Adrenal gland (tissue), 9 donors: ENCODE measurements at regions not wholly inside any gene's neighbourhood (a gene's known extent, or its start where the extent isn't known, plus 50 kb on each side); places are given as distances from the start of the nearest gene placed in this dataset.

ENCODE experiments used
- DNase-seq, 7 donors: peaks; one replicate each; pipeline ENCODE4 v3.0.0-alpha.2; 2019 to 2020
- H3K27ac ChIP-seq, 5 donors: fragments of 200-600 bp; sonication (generic) in 4 of 5; 1 replicate in 3 of 5; 2 replicates in 2 of 5; pipeline versions ENCODE4 v1.5.1 to v1.8.0; 2016 to 2020; ENCODE audit warnings: mild to moderate bottlenecking in 1 of 5
- H3K27me3 ChIP-seq: fragments of 200-600 bp; 2 replicates; pipeline ENCODE4 v1.8.0; 2021
- H3K36me3 ChIP-seq, 2 donors: fragments of 200-600 bp; replicated peaks in 1 of 2; 1 replicate in 1 of 2; 2 replicates in 1 of 2; pipeline versions ENCODE4 v1.5.1 to v1.8.0; 2018 to 2022
- H3K4me1 ChIP-seq, 2 donors: fragments of 200-600 bp; replicated peaks in 1 of 2; 1 replicate in 1 of 2; 2 replicates in 1 of 2; pipeline versions ENCODE4 v1.5.1 to v1.8.0; 2018 to 2021
- H3K4me3 ChIP-seq, 4 donors: fragments of 200-600 bp; sonication (generic) in 3 of 4; one replicate each; pipeline ENCODE4 v1.5.1; 2016 to 2018
- H3K9me3 ChIP-seq, 3 donors: fragments of 200-600 bp; sonication (generic) in 1 of 3; replicated peaks in 1 of 3; 1 replicate in 2 of 3; 2 replicates in 1 of 3; pipeline versions ENCODE4 v1.5.1 to v1.8.0; 2016 to 2021
- POLR2A ChIP-seq, 2 donors: fragments of 450-650 bp; IDR thresholded peaks; one replicate each; pipeline ENCODE4 v1.6.1; 2017; ENCODE audit warnings: antibody characterized with exemption in 2 of 2, mild to moderate bottlenecking in 2 of 2, moderate library complexity in 1 of 2
- WGBS, 4 donors: extraction: QIAGEN DNeasy Blood & Tissue Kit in 2 of 4; methylation state at CpG; one replicate each; pipeline versions ENCODE4 v1.1.5 to v1.1.7; 2013 to 2017; 5-methylcytosine and 5-hydroxymethylcytosine counted together
- intact Hi-C, 2 donors: fragments of 100-400 bp; cut with DNase I; formaldehyde crosslinking; loops; one replicate each; pipeline versions ENCODE4 v1.14.1 to v1.15.0; 2022 to 2023
- TF ChIP-seq, protein P1 (sequence below), 6 experiments: fragments of 450-650 bp in 4 of 6; fragments of 200-600 bp in 2 of 6; sonication (generic) in 1 of 6; IDR thresholded peaks; 1 replicate in 5 of 6; 2 replicates in 1 of 6; pipeline versions ENCODE4 v1.5.1 to v1.8.0; 2016 to 2021; ENCODE audit warnings: antibody characterized with exemption in 6 of 6, mild to moderate bottlenecking in 2 of 6, moderate library complexity in 1 of 6
- donor health status: healthy with polysubstance abuse.
- donor health status: Bipolar disorder and iron deficiency.
- donor health status: DM: yes; HTN: yes; CAD: no.
- donor health status: DM: no; HTN: no; CAD: no.
- donor health status: DM: no; HTN: no; CAD: no.

GRCh38 chr18:68072744-68073143 lies 556.2 kb upstream of the DSEL start:
- no peak overlapping the region for H3K27ac ChIP-seq
- H3K4me1 ChIP-seq = no peaks in the 10 kb centered on the region
- H3K27me3 ChIP-seq = no peaks in the 10 kb centered on the region
- intact Hi-C loops = no loop called here
- no peaks in the 10 kb centered on the region for H3K36me3 ChIP-seq
- H3K9me3 ChIP-seq = no peaks in the 10 kb centered on the region
- WGBS, 4 donors = 82 to 86% (median 85%) methylated on average over 7 of the region's 7 CpGs
- TF ChIP-seq, protein P1, sequence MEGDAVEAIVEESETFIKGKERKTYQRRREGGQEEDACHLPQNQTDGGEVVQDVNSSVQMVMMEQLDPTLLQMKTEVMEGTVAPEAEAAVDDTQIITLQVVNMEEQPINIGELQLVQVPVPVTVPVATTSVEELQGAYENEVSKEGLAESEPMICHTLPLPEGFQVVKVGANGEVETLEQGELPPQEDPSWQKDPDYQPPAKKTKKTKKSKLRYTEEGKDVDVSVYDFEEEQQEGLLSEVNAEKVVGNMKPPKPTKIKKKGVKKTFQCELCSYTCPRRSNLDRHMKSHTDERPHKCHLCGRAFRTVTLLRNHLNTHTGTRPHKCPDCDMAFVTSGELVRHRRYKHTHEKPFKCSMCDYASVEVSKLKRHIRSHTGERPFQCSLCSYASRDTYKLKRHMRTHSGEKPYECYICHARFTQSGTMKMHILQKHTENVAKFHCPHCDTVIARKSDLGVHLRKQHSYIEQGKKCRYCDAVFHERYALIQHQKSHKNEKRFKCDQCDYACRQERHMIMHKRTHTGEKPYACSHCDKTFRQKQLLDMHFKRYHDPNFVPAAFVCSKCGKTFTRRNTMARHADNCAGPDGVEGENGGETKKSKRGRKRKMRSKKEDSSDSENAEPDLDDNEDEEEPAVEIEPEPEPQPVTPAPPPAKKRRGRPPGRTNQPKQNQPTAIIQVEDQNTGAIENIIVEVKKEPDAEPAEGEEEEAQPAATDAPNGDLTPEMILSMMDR (IDR thresholded peaks at IDR 0.05) = no peak
- no peak for TF ChIP-seq POLR2A (IDR thresholded peaks at IDR 0.05)
- DNase-seq = no peak
- H3K4me3 ChIP-seq = no peak overlapping the region

DNA sequence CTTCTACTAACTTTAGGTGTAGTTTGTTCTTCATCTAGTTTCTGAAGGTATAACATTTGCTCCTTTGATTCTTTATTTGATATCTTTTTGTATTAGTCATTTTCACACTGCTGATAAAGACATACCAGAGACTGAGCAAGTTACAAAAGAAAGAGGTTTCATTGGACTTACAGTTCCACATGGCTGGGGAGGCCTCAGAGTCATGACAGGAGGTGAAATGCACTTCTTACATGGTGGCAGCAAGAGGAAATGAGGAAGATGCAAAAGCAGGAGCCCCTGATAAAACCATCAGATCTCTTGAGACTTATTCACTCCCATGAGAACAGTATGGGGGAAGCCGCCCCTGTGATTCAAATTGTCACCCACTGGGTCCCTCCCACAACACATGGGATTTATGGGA lies 544.4 kb upstream of the DSEL start:
- Histone ChIP-seq H3K27ac (no peak overlapping the region), H3K4me1 (no peaks in the 10 kb centered on the region), H3K9me3 (peaks cover 0 to 6% (median 0%) of the 10 kb centered on the region in 3 donors), H3K4me3 (no peak overlapping the region), H3K27me3 (no peaks in the 10 kb centered on the region), H3K36me3 (no peaks in the 10 kb centered on the region)
- intact Hi-C loops = no loop called here
- no peak for DNase-seq
- WGBS, 4 donors = 50 to 85% (median 77%) methylated on average over 1 of the region's 1 CpG
- TF ChIP-seq, protein P1 (IDR thresholded peaks at IDR 0.05) = no peak
- TF ChIP-seq POLR2A (IDR thresholded peaks at IDR 0.05) = no peak

GRCh38 chr18:68056936-68057335 lies 540.4 kb upstream of the DSEL start:
- intact Hi-C loops = no loop called here

GRCh38 chr18:68054669-68055068 lies 538.1 kb upstream of the DSEL start:
- intact Hi-C loops = no loop called here
- Histone ChIP-seq H3K27me3 (no peaks in the 10 kb centered on the region), H3K4me3 (no peak overlapping the region), H3K27ac (no peak overlapping the region), H3K9me3 (no peaks in the 10 kb centered on the region), H3K36me3 (no peaks in the 10 kb centered on the region), H3K4me1 (no peaks in the 10 kb centered on the region)
- no peak for DNase-seq
- TF ChIP-seq, protein P1 (IDR thresholded peaks at IDR 0.05) = no peak
- no peak for TF ChIP-seq POLR2A (IDR thresholded peaks at IDR 0.05)
- WGBS, 4 donors = 27 to 71% (median 51%) methylated on average over 1 of the region's 1 CpG

More at GRCh38 chr18:68056936-68057335, 540.4 kb upstream of the DSEL start:
- 68 to 81% (median 74%) methylated on average over 4 of the region's 4 CpGs for WGBS, 4 donors
- no peak overlapping the region for H3K27ac ChIP-seq
- no peak for TF ChIP-seq POLR2A (IDR thresholded peaks at IDR 0.05)
- TF ChIP-seq, protein P1 (IDR thresholded peaks at IDR 0.05) = no peak
- no peaks in the 10 kb centered on the region for H3K36me3 ChIP-seq
- peaks cover 0 to 6% (median 0%) of the 10 kb centered on the region in 3 donors for H3K9me3 ChIP-seq
- DNase-seq = no peak
- H3K4me3 ChIP-seq = no peak overlapping the region
- no peaks in the 10 kb centered on the region for H3K27me3 ChIP-seq
- H3K4me1 ChIP-seq = no peaks in the 10 kb centered on the region
